BLaER1 treated with 17β-estradiol and CSF1 and Interleukin-3, amounts not matched to agents 10 nM and 100 nM (cell line): ENCODE measurements at regions not wholly inside any gene's neighbourhood (a gene's known extent, or its start where the extent isn't known, plus 50 kb on each side); places are given as distances from the start of the nearest gene placed in this dataset.
A peak's percentile ranks its signal among the peaks of the same experiment; 100 is the strongest.

Source experiments
- H3K27ac ChIP-seq, 11 experiments: shearing (Covaris generic); formaldehyde crosslinking; 2 replicates each; pipeline ENCODE4 v1.8.1; 2022
- H3K27me3 ChIP-seq, 11 experiments: shearing (Covaris generic); formaldehyde crosslinking; 2 replicates each; pipeline ENCODE4 v1.8.1; 2022
- H3K36me3 ChIP-seq, 11 experiments: shearing (Covaris generic); formaldehyde crosslinking; 2 replicates each; pipeline ENCODE4 v1.8.1; 2022
- H3K4me1 ChIP-seq, 10 experiments: shearing (Covaris generic); formaldehyde crosslinking; 2 replicates each; pipeline ENCODE4 v1.8.1; 2022
- H3K4me2 ChIP-seq, 11 experiments: shearing (Covaris generic); formaldehyde crosslinking; 2 replicates each; pipeline ENCODE4 v1.8.1; 2022
- H3K4me3 ChIP-seq, 10 experiments: shearing (Covaris generic); formaldehyde crosslinking; 2 replicates each; pipeline ENCODE4 v1.8.1; 2022
- H3K9ac ChIP-seq, 11 experiments: shearing (Covaris generic); formaldehyde crosslinking; 2 replicates each; pipeline ENCODE4 v1.8.1; 2022
- H3K9me3 ChIP-seq, 11 experiments: shearing (Covaris generic); formaldehyde crosslinking; replicated peaks in 1 of 11; 2 replicates each; pipeline ENCODE4 v1.8.1; 2022
- H4K20me1 ChIP-seq, 11 experiments: shearing (Covaris generic); formaldehyde crosslinking; 2 replicates each; pipeline ENCODE4 v1.8.1; 2022
- Cebpa-rat ChIP-seq, 11 experiments: shearing (Covaris generic); IDR thresholded peaks; 2 replicates each; pipeline ENCODE4 v1.8.1; 2022

DNA sequence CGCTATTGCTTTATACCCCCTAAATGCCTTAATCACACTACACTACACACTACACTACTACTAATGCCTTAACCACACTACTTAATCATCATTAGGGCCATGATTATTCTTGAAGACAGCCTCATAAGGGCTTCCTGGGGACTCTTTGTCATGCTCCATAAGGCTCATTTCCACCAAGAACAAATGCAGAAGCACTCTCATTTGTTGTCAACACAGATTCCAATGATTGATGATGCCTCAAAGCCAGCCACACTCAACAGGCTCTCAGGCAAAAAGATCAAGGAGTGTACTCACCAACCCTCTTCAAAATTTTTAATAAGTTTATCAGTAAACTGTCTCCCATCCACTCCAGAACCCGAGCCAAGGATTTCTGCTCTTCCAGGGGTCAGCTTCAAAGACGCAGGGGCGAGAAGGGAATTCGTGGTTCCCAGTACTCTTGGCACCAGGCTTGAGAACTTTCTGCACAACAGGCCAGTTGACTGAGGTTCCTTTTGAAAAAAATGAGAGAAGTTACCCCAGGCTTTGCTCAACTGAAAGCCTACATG is 204.7 kb upstream of the GUCY1A2 start:
- no peak overlapping the region for H3K4me2 ChIP-seq
- H3K27me3 ChIP-seq, result no peaks in the 10 kb centered on the region
- H3K9me3 ChIP-seq, result peaks cover 0 to 4% (median 0%) of the 10 kb centered on the region in 11 experiments; a peak in 4 of 22 replicates
- no peak overlapping the region for H3K9ac ChIP-seq
- no peaks in the 10 kb centered on the region for H3K36me3 ChIP-seq
- no peak overlapping the region for H3K4me3 ChIP-seq
- H4K20me1 ChIP-seq, result no peaks in the 10 kb centered on the region
- H3K4me1 ChIP-seq, result no peaks in the 10 kb centered on the region
- H3K27ac ChIP-seq, result no peak overlapping the region
- no peak for TF ChIP-seq Cebpa-rat (IDR thresholded peaks at IDR 0.05)

DNA sequence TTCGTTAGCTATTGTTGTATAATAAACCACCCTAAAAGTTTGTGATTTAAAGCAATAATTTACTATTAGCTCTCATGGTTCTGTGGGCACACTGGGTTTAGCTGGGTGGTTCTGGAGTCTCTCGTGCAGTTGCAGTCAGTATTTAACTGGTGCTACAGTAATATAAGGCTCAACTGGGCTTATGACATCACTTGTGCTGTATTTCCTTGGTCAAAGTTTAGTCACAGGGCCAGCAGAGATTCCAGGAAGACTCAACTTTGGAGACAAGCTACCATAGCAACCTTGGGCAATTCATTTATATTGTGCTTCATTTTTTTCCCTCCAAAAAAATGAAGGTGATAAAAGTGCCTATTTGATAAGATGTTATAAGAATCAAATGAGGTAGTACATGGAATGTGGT is 204.2 kb upstream of the GUCY1A2 start:
- Histone ChIP-seq H3K4me2 (no peak overlapping the region), H4K20me1 (no peaks in the 10 kb centered on the region), H3K4me3 (no peak overlapping the region), H3K9ac (no peak overlapping the region), H3K9me3 (no peaks in the 10 kb centered on the region), H3K27ac (no peak overlapping the region), H3K27me3 (no peaks in the 10 kb centered on the region), H3K4me1 (no peaks in the 10 kb centered on the region), H3K36me3 (no peaks in the 10 kb centered on the region)
- no peak for TF ChIP-seq Cebpa-rat (IDR thresholded peaks at IDR 0.05)

DNA sequence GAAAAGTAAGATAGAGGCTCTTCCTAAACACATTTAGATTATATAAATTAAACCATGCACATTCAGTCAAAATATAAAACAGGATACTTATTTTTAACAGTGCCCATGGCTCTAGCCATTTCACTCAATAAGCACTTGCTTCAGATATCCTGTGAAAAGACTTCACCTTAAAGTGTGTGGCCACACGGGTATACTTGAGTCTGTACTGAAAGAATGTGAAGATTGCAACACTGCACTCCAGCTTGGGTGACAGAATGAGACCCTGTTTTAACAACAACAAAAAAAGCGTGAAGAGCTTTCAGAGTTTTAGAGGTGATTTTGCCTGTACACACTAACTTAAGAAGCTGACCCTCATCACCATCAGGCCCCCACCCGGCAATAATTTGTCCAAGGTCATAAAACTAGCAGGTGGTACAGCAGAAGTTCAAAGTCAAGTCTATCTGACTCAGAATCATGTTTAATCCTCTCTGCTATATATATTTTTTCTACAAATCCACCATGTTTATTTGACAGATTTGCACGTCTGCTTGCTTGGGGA is 203.5 kb upstream of the GUCY1A2 start:
- Histone ChIP-seq H3K9ac (no peak overlapping the region), H3K4me2 (no peak overlapping the region), H4K20me1 (no peaks in the 10 kb centered on the region), H3K4me3 (no peak overlapping the region), H3K9me3 (no peaks in the 10 kb centered on the region), H3K27ac (no peak overlapping the region), H3K36me3 (no peaks in the 10 kb centered on the region), H3K27me3 (no peaks in the 10 kb centered on the region), H3K4me1 (no peaks in the 10 kb centered on the region)
- TF ChIP-seq Cebpa-rat (IDR thresholded peaks at IDR 0.05), result no peak

DNA sequence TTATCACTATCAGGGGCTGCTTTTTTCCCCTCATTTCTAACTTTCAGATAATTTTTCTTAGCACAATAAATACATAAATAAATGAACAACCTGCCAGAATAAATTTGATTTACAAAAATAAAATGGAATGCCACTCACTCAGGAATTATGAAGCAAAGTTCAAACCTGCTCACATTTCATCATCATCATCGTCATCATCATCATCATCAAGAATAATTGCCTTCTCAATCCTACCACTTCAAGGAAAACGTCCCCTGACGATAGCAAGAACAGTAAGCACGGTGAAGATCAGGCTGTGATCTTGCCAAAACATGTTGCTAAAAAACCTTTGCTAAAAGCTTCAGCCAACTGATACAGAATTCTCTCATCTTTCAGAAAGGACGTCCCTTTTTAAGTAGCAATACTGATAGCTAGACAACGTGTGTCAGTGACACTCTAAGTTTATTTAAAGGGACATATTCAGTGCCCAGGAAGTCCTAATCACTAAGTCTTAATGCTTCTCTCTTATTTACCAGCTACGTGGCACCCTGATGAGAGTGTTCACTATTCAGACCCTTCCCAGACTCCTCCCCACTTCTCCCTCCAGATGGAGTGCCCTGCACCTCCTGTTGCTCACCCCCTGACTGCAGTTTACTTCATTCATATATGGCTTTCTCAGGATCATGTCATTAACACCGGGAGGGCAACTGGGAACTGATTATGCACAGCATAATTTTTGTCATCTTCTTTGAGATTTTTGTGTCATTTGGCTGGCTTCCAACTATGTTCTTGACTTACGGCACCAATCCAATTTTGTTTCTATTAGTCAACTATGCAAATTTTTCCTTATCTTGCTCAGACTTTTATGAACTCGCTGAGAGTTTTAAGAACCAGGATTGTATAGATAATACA is 200.1 kb upstream of the GUCY1A2 start:
- Histone ChIP-seq H3K4me2 (no peak overlapping the region), H3K9me3 (no peaks in the 10 kb centered on the region), H3K27ac (no peak overlapping the region), H4K20me1 (no peaks in the 10 kb centered on the region), H3K27me3 (no peaks in the 10 kb centered on the region), H3K36me3 (no peaks in the 10 kb centered on the region), H3K4me3 (no peak overlapping the region), H3K4me1 (no peaks in the 10 kb centered on the region), H3K9ac (no peak overlapping the region)
- no peak for TF ChIP-seq Cebpa-rat (IDR thresholded peaks at IDR 0.05)

DNA sequence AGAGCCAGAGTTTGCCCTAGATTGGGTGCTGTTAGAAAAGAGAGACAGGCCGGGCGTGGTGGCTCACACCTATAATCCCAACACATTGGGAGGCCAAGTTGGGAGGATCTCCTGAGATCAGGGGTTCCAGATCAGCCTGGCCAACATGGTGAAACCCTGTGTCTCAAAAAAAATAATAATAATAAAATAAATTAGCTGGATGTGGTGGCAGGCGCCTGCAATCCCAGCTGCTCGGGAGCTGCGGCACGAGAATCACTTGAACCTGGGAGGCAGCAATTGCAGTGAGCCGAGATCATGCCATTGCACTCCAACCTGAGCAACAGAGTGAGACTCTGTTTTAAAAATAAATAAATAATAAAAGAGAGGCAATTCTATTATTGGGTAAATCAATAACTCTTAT is 199.2 kb upstream of the GUCY1A2 start:
- no peaks in the 10 kb centered on the region for H3K27me3 ChIP-seq
- TF ChIP-seq Cebpa-rat (IDR thresholded peaks at IDR 0.05), result no peak
- no peaks in the 10 kb centered on the region for H3K4me1 ChIP-seq
- no peaks in the 10 kb centered on the region for H3K9me3 ChIP-seq
- no peaks in the 10 kb centered on the region for H3K36me3 ChIP-seq
- H3K4me3 ChIP-seq, result no peak overlapping the region
- no peaks in the 10 kb centered on the region for H4K20me1 ChIP-seq
- no peak overlapping the region for H3K27ac ChIP-seq
- H3K4me2 ChIP-seq, result no peak overlapping the region
- no peak overlapping the region for H3K9ac ChIP-seq

DNA sequence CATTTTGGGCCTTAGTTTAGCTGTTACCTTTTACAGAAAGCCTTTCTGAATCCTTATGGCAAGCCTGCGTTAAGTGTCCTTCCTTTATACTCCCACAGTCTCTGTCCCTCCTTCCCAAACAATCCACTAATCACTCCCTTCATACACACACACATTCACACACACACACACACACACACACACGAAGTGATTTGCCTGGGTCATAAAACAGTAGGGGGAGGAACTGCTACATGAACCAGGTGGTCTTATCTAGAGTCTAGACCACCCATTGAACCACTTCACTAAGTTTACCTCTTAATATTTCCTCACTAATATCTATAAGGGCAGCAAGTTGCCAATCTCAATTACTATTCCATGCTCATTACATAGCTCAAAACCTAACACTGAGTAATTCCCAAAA is 196.7 kb upstream of the GUCY1A2 start:
- Histone ChIP-seq H3K9me3 (no peaks in the 10 kb centered on the region), H3K9ac (no peak overlapping the region), H3K27ac (no peak overlapping the region), H3K36me3 (no peaks in the 10 kb centered on the region), H3K27me3 (no peaks in the 10 kb centered on the region), H3K4me3 (no peak overlapping the region), H3K4me1 (no peaks in the 10 kb centered on the region), H3K4me2 (no peak overlapping the region), H4K20me1 (no peaks in the 10 kb centered on the region)
- TF ChIP-seq Cebpa-rat (IDR thresholded peaks at IDR 0.05), result no peak

DNA sequence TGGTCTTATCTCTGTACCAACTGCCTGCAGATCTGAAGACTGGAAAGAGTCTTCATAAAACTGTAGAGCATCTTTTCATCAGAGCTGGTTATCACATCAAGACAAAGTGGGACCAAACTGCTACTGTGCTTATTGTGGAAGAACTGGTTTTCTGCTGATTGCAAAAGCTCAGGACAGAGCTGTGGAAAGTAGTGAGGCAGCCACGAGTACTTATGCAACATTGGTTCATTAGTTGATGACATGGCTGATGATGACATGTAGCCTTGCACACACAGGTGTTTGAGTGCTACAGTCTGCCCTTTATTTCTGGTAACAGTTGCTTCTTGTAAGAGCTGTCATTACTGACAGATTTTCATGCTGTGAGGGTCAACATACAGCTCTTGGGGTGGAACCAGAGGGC is 185.4 kb upstream of the GUCY1A2 start:
- Histone ChIP-seq H4K20me1 (no peaks in the 10 kb centered on the region), H3K4me1 (peaks cover 3 to 17% (median 9%) of the 10 kb centered on the region in 10 experiments), H3K4me2 (no peak overlapping the region), H3K27me3 (no peaks in the 10 kb centered on the region), H3K9ac (no peak overlapping the region), H3K9me3 (peaks cover 6 to 33% (median 15%) of the 10 kb centered on the region in 11 experiments; a peak in 18 of 22 replicates), H3K4me3 (no peak overlapping the region), H3K36me3 (no peaks in the 10 kb centered on the region), H3K27ac (no peak overlapping the region)
- TF ChIP-seq Cebpa-rat (IDR thresholded peaks at IDR 0.05), result no peak

DNA sequence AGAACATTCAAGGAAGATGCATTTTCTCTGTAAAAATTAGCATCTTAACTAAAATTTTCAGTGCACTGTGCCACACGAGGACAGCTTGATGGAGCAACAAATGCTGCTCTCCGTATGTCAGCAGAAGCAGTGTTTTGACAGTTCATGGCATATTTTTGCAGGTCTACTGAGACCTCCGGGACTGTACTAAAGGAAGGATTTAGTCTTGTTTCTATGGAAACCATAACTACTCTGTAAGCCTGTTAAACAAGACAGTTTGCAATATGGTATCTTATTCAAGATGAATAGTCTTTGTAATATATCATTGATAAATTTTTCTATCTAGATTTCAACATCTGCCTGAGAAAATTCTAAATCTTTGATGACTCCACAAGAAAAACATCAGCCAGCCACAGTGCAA is 184.0 kb upstream of the GUCY1A2 start:
- Histone ChIP-seq H3K27ac (no peak overlapping the region), H4K20me1 (no peaks in the 10 kb centered on the region), H3K9me3 (peaks cover 6 to 33% (median 15%) of the 10 kb centered on the region in 11 experiments; a peak in 18 of 22 replicates), H3K4me3 (no peak overlapping the region), H3K9ac (no peak overlapping the region), H3K36me3 (no peaks in the 10 kb centered on the region), H3K4me2 (no peak overlapping the region), H3K27me3 (no peaks in the 10 kb centered on the region), H3K4me1 (peaks cover 14 to 31% (median 23%) of the 10 kb centered on the region in 10 experiments)
- TF ChIP-seq Cebpa-rat (IDR thresholded peaks at IDR 0.05), result no peak

DNA sequence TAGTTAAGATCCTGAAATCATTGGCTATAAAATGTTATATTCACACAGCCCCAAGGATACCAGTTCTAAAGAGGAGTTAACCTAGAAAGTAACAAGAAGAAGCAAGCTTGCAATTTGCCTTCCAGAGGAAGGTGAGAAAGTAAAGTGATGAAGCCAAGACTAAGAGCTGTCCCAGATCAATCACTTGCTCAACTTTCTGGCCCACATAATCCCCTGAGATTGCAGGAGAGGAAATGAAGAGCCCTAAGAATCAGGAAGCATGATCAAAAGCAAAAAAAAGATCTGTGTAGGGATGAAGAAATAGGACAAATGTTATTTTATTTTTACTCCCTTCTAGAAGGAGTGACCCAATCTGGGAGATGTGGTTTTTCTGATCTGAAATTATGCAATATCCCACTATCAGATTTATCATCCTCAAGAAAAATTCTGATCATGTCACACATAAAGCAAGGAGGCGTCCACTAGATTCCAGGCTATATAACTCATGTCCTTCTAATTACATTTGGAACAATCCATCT is 180.3 kb upstream of the GUCY1A2 start:
- H4K20me1 ChIP-seq, result no peaks in the 10 kb centered on the region
- peak overlapping the region in 5 of 11 experiments; percentile 5 to 50 (median 24); a peak in 7 of 22 replicates for H3K9ac ChIP-seq
- H3K9me3 ChIP-seq, result peaks cover 0 to 23% (median 10%) of the 10 kb centered on the region in 11 experiments; a peak in 14 of 22 replicates
- no peak overlapping the region for H3K4me3 ChIP-seq
- peaks cover 14 to 43% (median 32%) of the 10 kb centered on the region in 10 experiments for H3K4me1 ChIP-seq
- TF ChIP-seq Cebpa-rat (IDR thresholded peaks at IDR 0.05), result peak in 8 of 11 experiments; percentile 27 to 90 (median 67); a peak in 11 of 22 replicates
- no peaks in the 10 kb centered on the region for H3K36me3 ChIP-seq
- no peaks in the 10 kb centered on the region for H3K27me3 ChIP-seq
- H3K4me2 ChIP-seq, result peak overlapping the region; percentile 26 to 75 (median 54)
- peak overlapping the region in 9 of 11 experiments; percentile 45 to 80 (median 70); a peak in 17 of 22 replicates for H3K27ac ChIP-seq
